Neural cell (in vitro differentiated cells): ENCODE measurements at regions not wholly inside any gene's neighbourhood (a gene's known extent, or its start where the extent isn't known, plus 50 kb on each side); places are given as distances from the start of the nearest gene placed in this dataset.

Experiments
- H2AFZ ChIP-seq: fragments of 200-600, 300-800 bp; sonication (generic), shearing (Covaris generic); 2 replicates; pipeline ENCODE4 v1.6.0; 2014; ENCODE audit warnings: low read depth, mild to moderate bottlenecking, antibody characterized with exemption, low read length, moderate library complexity
- H3F3A ChIP-seq: fragments of 200-600 bp; shearing (Covaris generic); 2 replicates; pipeline ENCODE4 v1.6.1; 2016; ENCODE audit warnings: mild to moderate bottlenecking, moderate library complexity, mixed read lengths, antibody characterized with exemption, low read length; ENCODE audit not compliant: insufficient read depth, poor library complexity, severe bottlenecking
- H3K27ac ChIP-seq: fragments of 200-600, 300-800 bp; sonication (generic), shearing (Covaris generic); 2 replicates; pipeline ENCODE4 v1.5.1; 2014; ENCODE audit warnings: mild to moderate bottlenecking, low read length, moderate library complexity
- H3K27me3 ChIP-seq: fragments of 300-800, 200-600 bp; sonication (generic), shearing (Covaris generic); 2 replicates; pipeline ENCODE4 v1.6.0; 2014; ENCODE audit warnings: mild to moderate bottlenecking, low read depth, low read length, moderate library complexity; ENCODE audit not compliant: insufficient read depth
- H3K36me3 ChIP-seq: fragments of 300-800, 200-600 bp; sonication (generic), shearing (Covaris generic); 2 replicates; pipeline ENCODE4 v1.5.1; 2014; ENCODE audit warnings: mild to moderate bottlenecking, antibody characterized with exemption, low read length, moderate library complexity; ENCODE audit not compliant: insufficient read depth
- H3K4me2 ChIP-seq: fragments of 300-800, 200-600 bp; sonication (generic), shearing (Covaris generic); 2 replicates; pipeline ENCODE4 v1.6.0; 2014; ENCODE audit warnings: mild to moderate bottlenecking, low read length
- H3K4me3 ChIP-seq: fragments of 300-800, 200-600 bp; sonication (generic), shearing (Covaris generic); 2 replicates; pipeline ENCODE4 v1.5.1; 2014; ENCODE audit warnings: mild to moderate bottlenecking, low read length, moderate library complexity
- H3K79me2 ChIP-seq: fragments of 200-600 bp; shearing (Covaris generic); replicated peaks from 2 replicates; pipeline ENCODE4 v1.6.0; 2014; ENCODE audit warnings: mild to moderate bottlenecking, low read length, moderate library complexity; ENCODE audit not compliant: insufficient read depth
- H3K9ac ChIP-seq: fragments of 300-800, 200-600 bp; sonication (generic), shearing (Covaris generic); 2 replicates; pipeline ENCODE4 v1.6.1; 2016; ENCODE audit warnings: mild to moderate bottlenecking, low read length, mixed read lengths
- H3K9me2 ChIP-seq: fragments of 200-600 bp; shearing (Covaris generic); 2 replicates; pipeline ENCODE4 v1.6.1; 2016; ENCODE audit warnings: mild to moderate bottlenecking, low read length, mixed read lengths; ENCODE audit not compliant: insufficient read depth
- H3K9me3 ChIP-seq: fragments of 200-600, 300-800 bp; sonication (generic), shearing (Covaris generic); 2 replicates; pipeline ENCODE4 v1.6.1; 2016; ENCODE audit warnings: mild to moderate bottlenecking, mixed run types, low read length, moderate library complexity, mixed read lengths
- H4K20me1 ChIP-seq: fragments of 200-600 bp; shearing (Covaris generic); 2 replicates; pipeline ENCODE4 v1.6.1; 2016; ENCODE audit warnings: mild to moderate bottlenecking, mixed run types; ENCODE audit not compliant: insufficient read depth
- CTCF ChIP-seq: fragments of 450-650 bp; IDR thresholded peaks from 2 replicates; pipeline ENCODE4 v1.5.1; 2014; ENCODE audit warnings: antibody characterized with exemption, mild to moderate bottlenecking, moderate library complexity; ENCODE audit not compliant: poor library complexity, severe bottlenecking
- EP300 ChIP-seq: fragments of 450-650 bp; conservative IDR thresholded peaks from 2 replicates; pipeline ENCODE4 v1.6.1; 2014; ENCODE audit warnings: antibody characterized with exemption, mild to moderate bottlenecking, moderate library complexity; ENCODE audit not compliant: poor library complexity, severe bottlenecking
- EZH2 ChIP-seq: fragments of 200-600, 300-800 bp; shearing (Covaris generic), sonication (generic); IDR thresholded peaks from 2 replicates; pipeline ENCODE4 v1.6.1; 2014; ENCODE audit warnings: antibody characterized with exemption, low read length, borderline replicate concordance, mild to moderate bottlenecking; ENCODE audit not compliant: insufficient read depth, poor library complexity, severe bottlenecking
- MXI1 ChIP-seq: fragments of 450-650 bp; conservative IDR thresholded peaks from 2 replicates; pipeline ENCODE4 v1.6.1; 2014; ENCODE audit warnings: antibody characterized with exemption, mild to moderate bottlenecking; ENCODE audit not compliant: poor library complexity, severe bottlenecking
- POLR2AphosphoS5 ChIP-seq: IDR thresholded peaks from 2 replicates; pipeline ENCODE4 v1.6.1; 2012
- RAD21 ChIP-seq: fragments of 450-650 bp; conservative IDR thresholded peaks from 2 replicates; pipeline ENCODE4 v1.6.1; 2014; ENCODE audit warnings: antibody characterized with exemption, mild to moderate bottlenecking, moderate library complexity
- REST ChIP-seq: IDR thresholded peaks from 2 replicates; pipeline ENCODE4 v1.6.1; 2012; ENCODE audit warnings: borderline replicate concordance
- SMC3 ChIP-seq: fragments of 450-650 bp; conservative IDR thresholded peaks from 2 replicates; pipeline ENCODE4 v1.6.1; 2014; ENCODE audit warnings: antibody characterized with exemption, mild to moderate bottlenecking, moderate library complexity; ENCODE audit not compliant: poor library complexity
- TAF1 ChIP-seq: IDR thresholded peaks from 2 replicates; pipeline ENCODE4 v1.6.1; 2012; ENCODE audit warnings: low read depth

DNA sequence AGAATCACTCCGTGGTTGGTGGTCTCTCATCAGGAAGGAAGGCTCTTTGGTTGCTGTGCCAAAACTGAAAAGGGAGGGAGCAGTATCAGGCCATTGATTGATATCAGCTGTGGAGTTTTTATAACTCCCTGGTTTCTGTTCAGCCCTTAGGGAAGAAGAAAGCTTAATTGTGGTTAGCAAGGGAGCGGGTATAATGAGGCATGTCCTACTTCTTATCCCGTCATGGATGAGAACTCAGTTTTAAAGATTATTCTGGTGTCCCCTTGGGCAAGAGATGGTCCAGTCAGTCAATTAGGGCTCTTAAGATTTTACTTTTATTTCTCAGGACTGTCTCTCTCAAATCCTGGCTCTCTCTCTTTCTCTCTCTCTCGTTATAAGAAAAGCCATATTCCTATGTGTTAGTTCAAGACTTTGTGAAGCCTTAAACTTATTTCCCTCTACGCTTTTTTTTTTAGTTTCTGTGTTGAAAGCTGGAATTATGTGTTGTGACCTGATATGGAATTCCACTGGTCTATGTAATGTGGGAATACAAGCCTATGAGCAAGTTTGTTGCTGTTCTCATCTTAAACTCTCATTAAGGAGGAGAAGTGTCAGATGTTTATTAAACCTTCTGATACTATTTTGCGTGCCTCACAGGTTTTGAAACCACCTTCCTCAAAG is 514.0 kb upstream of the CDH2 start:
- H3K9me2 ChIP-seq = no peaks in the 10 kb centered on the region
- no peaks in the 10 kb centered on the region for H3K9me3 ChIP-seq
- no peak overlapping the region for H2AFZ ChIP-seq
- H3K4me2 ChIP-seq = no peak overlapping the region
- H3F3A ChIP-seq = no peaks in the 10 kb centered on the region
- H3K79me2 ChIP-seq = no peaks in the 10 kb centered on the region
- no peaks in the 10 kb centered on the region for H3K36me3 ChIP-seq
- H3K9ac ChIP-seq = no peak overlapping the region
- H3K27ac ChIP-seq = peak overlapping the region; percentile 69
- H3K4me3 ChIP-seq = no peak overlapping the region
- no peaks in the 10 kb centered on the region for H3K27me3 ChIP-seq
- H4K20me1 ChIP-seq = no peaks in the 10 kb centered on the region
- TF ChIP-seq MXI1 (no peak), CTCF (no peak), RAD21 (no peak)

GRCh38 chr18:28690100-28690499 is 513.2 kb upstream of the CDH2 start:
- no peaks in the 10 kb centered on the region for H4K20me1 ChIP-seq
- H3K4me2 ChIP-seq = no peak overlapping the region
- peak overlapping the region; percentile 4 for H3K9ac ChIP-seq
- H2AFZ ChIP-seq = no peak overlapping the region
- H3K9me3 ChIP-seq = no peaks in the 10 kb centered on the region
- no peaks in the 10 kb centered on the region for H3K9me2 ChIP-seq
- H3F3A ChIP-seq = no peaks in the 10 kb centered on the region
- H3K36me3 ChIP-seq = no peaks in the 10 kb centered on the region
- H3K79me2 ChIP-seq = no peaks in the 10 kb centered on the region
- H3K27me3 ChIP-seq = no peaks in the 10 kb centered on the region
- peak overlapping the region; percentile 69 for H3K27ac ChIP-seq
- no peak overlapping the region for H3K4me3 ChIP-seq
- TF ChIP-seq EZH2 (no peak), TAF1 (no peak), SMC3 (no peak), REST (no peak), POLR2AphosphoS5 (no peak), EP300 (no peak), CTCF (no peak), RAD21 (no peak), MXI1 (no peak)
